HG02610 (cell line): ENCODE measurements at regions not wholly inside any gene's neighbourhood (a gene's known extent, or its start where the extent isn't known, plus 50 kb on each side); places are given as distances from the start of the nearest gene placed in this dataset.

Source experiments
- ATAC-seq: cut with Tn5 transposase; IDR thresholded peaks from one replicate; pipeline ENCODE4 v1.9.1; 2021; ENCODE audit warnings: mild to moderate bottlenecking, moderate library complexity; ENCODE audit not compliant: unreplicated experiment

DNA sequence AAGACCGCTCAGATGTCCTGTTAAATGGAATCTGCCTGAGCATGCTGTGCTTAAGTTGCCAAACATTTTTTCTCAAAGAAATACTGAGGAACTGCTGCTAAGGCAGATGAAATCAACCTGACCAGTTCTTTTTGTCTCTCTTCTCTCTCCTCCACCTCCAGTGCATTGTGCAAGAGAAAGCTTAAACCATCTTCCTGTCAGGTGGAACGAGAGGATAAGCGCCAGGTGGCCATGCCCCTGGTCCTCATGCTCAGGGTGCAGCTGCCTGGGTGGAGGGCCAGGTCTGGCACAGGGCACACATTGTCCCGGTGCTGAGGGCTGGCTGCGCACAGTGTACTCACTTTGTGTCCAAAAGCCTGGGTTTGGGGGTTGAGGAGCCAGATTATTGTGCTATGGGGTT, 176.2 kb upstream of the TP63 start:
- ATAC-seq, result no peak

DNA sequence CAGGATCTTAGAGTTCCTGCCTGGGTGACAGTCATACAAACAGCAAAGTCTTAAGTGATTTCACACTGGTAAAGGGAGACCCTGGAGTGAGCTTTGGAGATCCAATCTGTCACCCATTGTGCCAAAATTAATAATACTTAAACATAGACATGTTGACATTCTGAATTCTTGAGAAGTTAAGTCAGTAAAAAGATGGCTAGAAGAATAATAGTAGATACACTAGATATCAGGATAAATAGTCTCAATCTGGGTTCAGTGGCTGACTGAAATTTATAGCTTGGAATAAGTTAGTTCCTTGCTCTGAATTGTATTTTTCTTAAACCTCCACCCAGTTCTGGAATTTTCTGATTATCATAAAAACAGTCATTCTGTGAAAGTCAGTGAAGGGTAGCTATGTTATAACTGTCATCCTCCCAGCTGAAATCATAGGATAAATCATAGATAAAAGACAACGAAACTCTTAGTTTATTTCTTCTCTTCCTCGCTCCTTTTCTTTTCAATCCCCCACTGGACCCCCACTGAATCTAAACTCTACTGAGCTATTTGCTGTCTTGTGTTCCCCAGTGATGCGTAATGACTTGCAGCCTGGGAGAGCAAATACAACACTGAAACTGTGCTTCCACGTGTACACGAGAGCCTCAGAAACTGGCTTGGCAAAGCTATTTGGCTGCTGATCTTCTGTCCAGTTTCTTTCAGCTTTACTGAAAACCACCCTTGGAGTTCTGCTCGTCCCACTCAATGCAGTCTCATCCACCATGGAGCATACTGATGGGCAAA, 175.4 kb upstream of the TP63 start:
- ATAC-seq, result no peak

DNA sequence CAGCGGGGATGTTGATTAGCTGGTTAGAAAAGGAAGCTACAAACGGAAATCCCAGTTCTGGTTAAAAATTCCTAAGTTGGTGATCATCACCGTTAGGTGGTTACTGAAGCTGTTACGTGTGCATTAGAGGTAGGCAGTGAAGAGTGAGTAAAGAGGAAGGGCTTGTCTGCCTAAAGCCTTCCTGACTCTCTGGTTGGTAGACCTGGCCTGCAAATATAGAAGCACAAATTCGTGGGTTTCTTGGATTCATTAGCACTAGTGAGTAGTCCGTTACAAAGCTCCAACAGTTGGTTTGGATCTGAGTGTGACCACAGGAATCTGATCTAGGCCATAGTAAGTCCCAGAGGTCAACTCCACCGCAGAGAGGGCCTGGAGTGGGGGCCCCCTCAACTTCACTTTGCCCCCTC, 174.0 kb upstream of the TP63 start:
- ATAC-seq, result no peak

DNA sequence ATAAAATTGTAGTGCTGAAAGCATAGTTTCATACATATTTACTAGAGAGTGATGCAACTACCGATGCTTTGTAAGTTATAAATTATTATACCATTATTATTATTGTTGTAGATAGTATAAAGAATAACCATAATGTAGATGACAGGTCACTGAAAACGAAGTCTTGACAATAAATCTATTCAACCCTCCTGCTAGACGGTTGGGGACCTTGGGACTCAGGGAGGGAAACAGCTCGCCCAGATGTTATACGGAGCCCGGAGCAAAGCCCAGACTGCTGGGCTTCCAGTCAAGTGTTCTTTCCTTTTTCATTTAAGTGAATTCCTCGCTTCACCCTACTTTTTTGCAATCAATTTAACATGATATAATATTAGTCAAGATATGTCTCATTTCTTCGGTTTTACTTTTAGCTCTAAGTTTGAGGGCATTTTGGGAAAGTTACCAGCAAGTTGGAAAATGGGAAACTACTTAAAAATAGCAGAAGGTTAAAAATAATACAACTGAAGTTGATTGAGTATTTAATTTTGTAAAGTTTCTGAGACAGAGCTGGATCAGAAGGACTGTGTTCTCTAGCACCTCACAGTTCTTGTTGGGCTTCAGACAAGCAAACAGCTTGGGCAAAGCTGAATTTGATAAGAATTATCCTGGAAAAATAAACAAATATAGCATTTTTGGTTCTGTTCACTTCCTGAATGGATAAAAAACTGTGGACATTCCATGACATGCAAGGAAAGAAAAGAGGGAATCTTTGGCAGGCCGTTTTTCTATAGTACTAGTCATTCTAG, 173.4 kb upstream of the TP63 start:
- ATAC-seq, result no peak

DNA sequence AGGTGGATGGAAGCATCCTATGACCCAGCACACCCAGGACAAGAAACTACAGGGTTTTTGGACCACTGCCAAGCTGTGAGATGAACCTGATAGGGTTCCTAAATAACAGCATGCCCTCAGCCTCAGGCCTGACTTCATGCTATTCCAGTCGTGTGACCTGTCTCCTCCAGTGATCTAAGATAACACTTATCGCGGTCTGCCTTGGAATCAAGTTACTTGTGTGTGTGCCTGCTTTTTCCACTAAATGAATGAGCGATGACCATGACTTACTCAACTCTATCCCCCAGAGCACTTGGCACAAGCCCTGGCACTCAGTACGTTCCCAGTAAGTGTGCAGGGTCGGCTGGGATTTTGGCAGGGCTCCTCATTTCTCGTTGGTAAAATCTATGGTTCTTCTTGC, 172.7 kb upstream of the TP63 start:
- no peak for ATAC-seq

DNA sequence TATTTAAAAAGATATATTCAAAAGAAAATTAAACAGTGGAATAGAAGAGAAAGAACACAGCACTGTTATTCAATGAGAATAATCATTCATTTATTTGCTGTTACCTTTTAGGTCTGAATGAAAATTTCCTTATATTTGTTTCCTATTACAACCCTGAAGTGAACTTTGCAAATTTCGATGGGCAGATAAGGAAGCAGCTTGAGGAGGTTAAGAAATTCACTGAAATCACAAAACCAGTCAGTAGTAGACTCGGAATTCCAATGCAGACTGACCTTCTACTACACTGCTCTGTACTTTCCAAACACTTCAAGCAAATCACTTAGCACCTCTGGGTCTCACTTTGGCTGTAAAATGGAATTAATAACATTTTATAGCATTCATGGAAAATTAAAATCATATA, 172.0 kb upstream of the TP63 start:
- no peak for ATAC-seq

DNA sequence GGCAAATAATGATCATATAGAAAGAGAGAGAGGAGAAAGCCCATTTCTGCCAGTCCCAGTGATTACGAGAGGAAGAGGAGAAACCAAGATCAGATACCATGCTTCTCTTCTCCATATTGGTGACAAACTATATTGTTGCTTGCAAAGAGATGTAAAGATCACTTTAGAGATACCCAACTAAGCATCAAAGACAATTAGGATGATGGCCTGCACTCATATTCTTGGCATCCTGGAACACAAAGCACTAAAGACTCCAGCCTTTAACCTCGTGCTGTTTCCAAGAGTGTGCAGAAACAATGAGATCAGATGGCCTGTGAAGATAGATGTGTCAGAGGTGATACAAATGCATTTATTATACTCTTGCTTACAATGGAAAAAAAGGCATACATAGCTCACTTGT, 170.7 kb upstream of the TP63 start:
- no peak for ATAC-seq

DNA sequence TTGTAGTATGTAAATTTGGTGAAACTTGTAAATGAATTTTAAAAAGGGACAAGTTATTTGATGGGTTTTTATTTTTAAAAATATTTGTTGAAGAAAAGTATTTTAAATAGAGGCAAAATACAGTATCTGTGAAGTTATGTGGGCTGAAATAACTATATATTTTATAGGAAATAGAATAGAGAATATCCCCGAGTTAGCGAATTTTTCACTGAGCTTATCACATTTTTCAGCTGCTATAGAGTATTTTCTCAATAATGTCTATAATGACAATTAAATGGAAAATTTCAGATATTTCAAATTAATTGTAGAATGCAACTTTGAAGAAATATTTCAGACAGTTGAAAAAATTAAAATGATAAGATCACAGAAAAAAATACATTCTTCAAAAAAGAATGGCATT, 166.4 kb upstream of the TP63 start:
- ATAC-seq, result no peak

DNA sequence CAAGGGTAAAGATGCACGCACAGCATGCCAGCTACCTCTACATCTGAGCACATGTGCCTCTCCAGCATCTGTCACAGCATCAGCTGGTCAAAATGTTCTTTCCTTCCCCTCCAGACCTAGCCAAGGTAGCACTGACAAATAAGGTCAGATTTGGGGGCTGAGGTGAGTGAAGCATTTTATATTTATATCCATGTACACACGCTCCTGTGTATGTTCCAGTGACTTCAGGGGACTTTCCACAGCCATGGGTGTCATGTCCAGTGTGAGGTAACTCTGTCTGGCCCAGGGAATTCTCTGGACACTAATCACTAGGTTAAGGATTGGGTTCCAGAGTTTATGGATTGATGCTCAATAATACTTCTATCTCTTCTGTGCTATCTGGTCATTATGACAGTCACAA, 165.2 kb upstream of the TP63 start:
- ATAC-seq, result no peak

DNA sequence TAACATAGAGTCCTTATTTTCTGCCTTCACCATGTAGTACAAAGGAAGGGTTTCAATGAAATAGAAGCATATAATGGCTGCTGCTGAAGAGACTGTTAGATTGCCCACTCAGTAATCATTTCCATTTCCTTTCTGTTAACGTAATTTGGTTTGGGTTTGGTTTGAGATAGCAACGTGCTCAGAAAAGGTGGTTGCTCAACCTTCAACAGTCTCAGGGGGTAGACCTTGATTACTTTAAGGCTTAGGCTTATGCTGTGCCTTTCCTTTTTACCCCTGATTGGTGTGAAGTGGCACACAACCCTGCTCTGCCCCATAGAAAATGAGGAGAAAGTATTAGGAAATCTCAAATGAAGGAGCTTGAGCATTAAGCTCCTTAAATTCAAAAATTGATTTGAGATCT, 163.7 kb upstream of the TP63 start:
- ATAC-seq, result no peak

DNA sequence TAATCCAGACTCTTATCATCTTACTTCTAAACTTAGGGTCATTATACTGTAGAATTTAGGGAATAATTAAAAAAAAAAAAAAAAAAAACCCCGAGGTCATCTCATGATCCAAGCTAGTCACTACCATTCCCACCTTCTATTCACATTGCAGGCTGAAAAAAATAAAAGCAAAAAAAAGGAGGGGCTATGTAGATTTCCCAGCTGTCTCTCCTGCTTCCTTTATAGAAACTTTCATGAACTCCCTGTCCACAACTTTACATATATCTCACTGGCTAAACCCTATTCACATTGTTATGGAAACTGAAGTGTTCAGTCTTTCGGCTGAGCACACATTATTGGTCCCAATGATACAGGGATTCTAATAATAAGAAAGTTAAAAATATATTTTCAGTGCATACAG, 156.2 kb upstream of the TP63 start:
- ATAC-seq, result no peak

DNA sequence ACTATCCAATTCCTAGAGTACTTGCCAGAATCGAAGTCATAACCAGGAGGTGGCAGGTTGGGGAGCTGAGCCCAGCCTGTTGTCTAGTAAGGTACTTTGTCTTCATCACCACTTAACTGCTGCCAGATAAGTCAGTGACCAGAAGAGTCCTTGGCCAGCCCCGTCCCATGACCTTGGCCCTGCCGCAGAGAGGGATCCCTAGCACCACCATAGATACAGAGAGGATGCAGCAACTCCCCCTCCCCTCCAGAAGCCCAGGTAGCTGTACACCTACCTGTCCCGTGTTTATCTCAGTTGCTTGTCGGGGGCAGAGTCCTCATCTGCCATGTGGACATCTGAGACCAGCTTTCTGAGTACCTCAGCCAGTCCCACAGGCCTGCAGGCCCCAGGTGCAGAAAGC, 153.6 kb upstream of the TP63 start:
- ATAC-seq, result no peak

DNA sequence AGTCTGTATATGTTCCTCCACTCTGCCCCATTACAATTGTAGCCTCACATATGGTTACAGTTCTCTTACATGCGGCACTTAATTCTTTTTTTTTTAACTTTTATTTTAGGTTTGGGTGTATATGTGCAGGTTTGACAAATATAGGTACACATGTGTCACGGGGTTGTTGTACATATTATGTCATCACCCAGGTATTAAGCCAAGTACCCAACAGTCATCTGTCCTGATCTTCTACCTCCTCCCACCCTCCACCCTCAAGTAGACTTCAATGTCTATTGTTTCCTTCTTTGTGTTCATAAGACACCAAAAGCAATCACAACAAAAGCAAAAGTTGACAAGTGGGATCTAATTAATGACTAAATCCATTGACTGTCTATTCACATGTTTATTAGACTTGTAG, 144.6 kb upstream of the TP63 start:
- ATAC-seq, result no peak

DNA sequence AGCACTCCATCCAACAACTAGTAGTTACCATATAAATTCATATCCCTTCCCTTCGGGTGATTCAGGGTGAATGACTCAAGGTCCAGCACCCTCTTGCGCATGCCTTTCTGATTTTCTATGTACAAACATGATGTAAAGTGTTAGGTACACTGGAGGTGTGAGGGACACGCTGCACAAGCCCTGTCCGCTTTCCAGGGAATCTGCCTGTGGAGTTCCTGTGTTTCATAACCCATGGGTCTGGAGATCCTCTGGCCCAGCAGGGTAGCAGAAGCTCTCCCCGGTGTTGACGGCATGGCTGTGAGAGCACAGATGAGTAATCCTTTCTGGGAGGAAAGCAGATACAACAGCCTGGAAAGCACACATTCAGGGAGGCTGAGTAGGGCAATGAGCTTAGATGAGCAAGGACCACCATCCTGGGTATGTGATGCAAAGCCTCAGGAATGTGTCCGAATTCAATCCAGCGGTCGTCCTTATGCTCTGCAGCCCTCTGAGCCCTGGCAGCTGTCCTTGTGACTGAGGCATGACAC, 142.9 kb upstream of the TP63 start:
- no peak for ATAC-seq

DNA sequence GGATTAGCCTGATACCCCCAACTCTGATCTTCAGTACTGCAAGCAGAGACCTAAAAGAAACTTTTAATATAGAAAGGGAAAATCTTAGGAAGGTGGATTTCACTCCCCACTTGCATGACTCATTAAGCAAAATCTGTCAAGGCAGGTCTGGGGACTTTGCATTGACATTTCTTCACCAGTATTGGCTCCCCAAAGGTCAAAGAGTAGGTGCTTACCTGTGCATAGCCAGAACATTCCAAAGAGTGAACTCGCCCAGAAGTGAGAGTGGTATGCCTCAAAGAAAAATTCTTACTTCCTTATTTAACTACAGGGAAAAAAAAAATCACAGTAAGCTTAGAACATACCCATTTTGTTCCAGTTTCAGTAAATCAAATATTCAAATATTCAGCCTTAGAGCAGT, 140.9 kb upstream of the TP63 start:
- ATAC-seq, result peak; percentile 62

DNA sequence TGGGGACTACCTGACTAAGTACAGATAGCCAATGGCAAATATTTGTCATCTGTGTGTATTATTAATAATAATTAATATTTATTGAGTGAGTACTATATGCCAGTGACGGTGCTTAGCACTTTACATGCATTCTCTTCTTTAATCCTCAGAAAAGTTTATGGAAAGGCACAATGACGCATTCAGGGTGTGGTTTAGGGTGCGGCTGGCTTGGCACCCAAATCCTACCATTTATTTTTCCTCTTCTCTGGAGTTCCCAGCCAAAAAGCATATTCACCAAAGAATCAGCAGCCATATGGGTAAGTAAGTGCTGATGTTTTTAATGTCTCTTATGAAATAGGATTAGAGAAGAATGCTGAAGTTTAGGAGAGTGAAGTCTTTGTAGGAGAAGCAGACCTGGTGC, 140.4 kb upstream of the TP63 start:
- ATAC-seq, result no peak

DNA sequence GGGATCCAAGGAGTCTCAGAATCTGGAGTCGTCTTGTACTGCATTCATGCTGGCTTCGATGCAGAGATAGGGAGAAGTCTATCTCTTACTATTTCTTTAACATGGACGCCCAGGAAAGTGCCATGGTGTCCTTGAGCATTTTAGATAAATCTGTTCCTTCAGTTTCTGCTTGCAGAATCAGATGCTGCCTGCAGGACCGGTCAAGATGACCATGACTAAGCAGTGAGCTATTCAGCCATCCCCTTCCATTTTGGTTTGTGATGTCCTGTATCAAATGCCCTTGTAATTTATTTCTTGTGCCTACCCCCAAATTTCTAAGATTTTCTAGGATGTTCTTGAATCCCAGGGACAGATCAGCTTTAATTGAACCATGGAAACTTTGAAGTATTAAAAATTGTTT, 139.4 kb upstream of the TP63 start:
- ATAC-seq, result no peak

DNA sequence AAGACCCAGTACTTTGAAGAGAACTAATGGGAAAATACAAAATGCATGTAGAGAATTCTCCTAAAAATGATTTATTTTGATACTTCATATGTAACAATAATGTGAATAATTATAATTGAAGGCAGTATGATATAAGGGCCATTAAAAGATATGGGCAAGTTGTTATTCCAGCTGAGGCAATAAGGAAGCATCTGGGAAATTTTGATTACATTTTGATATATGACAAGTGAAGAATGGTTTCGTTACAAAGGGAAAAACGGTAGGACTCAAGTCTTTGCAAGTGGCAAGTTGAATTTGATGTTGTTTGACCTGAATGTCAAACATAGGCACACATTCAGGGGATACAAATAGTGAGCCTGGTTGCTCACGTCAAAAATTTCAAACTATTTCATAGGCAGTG, 137.9 kb upstream of the TP63 start:
- no peak for ATAC-seq

DNA sequence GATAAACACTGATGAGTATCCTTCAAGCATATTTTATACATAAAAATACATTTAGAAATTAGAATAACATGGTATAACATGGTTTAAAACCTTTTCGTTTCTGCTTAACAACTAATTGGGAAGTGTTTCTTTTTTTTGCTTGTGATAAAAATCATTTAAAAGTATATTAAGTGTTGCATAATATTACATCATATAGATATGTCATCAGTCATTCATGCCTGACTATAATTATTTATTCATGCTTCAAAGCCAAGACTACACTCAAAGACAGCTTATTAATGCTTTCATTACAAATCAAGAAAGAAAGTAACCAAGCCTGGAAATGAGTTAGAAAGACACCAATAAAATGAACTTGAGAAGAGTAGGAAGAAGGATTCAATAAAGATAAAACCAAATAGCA, 136.6 kb upstream of the TP63 start:
- ATAC-seq, result no peak

DNA sequence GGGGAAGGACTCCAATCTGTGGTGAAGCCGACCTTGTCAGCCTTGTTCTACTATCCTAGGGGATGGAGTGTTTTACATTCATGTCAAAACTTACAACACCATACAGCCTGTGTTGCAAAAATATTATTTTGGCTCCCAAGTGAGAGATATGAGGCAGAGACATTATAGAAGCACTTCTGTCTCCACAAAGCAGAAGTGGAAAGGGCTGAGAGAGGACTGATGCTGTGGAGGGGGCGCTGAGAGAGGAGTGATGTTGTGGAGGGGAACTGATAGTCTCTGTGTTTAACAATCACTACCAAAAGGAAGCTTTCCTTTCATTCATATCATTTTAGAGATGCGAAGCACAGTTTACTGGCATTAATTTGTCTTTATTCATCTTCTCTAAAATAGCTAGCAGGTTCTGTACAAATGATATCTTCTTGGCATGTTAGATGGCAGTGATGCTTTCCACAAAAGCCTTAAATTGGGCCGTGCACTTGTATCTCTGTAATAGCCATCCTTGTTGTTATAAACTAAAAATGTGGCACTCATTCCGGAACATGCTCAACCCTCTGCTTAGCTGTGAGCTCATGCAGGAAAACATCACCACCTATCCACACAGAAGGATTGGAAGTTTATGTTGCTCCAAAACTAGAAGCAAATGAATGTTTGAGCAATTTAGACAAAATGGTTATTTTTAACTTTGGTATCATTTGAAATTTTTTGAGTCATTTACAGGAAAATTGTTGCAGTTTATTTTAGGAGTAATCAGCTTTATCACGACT, 134.6 kb upstream of the TP63 start:
- ATAC-seq, result no peak

DNA sequence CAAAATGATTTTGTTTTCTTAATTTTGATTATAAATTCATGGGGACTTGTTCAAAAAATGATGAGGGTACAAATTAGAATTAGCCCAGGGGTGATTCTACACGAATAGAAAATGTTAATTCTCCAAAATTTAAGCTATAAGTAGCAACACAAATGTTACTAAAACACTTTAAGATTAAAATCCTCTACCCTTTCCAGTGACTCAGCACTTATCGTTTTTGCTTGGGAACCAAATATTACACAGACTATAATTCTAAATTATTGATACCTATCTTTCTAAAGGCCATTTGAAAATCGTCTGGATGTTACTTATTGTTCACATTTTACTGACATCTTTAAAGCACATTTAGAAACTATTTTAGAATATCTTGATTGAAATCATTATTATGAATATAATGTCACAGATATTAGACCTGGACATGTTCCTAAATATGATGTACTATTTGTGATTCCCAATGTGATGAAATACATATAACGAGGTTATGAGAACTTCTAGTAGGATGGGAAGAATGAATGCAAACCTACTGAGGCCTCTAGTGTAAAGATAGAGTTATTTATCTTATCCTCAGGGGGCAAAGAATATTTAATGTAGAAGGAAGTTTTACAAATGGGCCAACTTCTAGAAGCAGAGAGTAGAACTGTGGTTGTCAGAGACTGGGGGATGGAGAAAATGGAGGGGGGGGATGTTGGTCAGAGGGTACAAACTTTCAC, 132.0 kb upstream of the TP63 start:
- no peak for ATAC-seq
